ENCODE measurements at regions not wholly inside any gene's neighbourhood (a gene's known extent, or its start where the extent isn't known, plus 50 kb on each side); places are given as distances from the start of the nearest gene placed in this dataset.
"Not testable (repeated sequence)": the region's sequence is repeated elsewhere in the genome, so short reads cannot be mapped to it uniquely, and the experiment has no call there.

DNA sequence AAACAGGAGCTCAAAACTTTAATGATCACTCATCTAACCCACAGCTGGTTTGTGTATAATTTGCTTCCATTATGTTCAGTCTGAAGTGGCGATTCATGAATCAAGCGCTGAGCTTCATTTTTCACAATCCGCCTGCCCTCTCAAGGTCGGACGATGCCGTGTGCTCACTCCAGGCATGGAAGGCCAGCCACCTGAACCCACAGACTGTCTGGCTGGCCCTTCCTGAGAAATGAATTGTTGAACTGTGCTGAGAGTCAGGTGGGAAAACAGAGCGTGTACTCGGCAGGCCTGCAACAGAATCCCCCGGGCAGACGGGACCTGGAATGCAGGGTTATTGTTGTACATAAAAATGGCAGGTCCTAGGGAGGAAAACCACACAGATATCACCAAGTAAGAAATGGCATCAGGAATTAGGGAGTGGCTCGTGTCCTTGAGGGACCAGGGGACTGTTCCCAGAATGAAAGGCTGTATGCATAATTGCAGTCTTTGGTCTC, 375.7 kb downstream of the IRX2 start:
- no peak for DNase-seq

DNA sequence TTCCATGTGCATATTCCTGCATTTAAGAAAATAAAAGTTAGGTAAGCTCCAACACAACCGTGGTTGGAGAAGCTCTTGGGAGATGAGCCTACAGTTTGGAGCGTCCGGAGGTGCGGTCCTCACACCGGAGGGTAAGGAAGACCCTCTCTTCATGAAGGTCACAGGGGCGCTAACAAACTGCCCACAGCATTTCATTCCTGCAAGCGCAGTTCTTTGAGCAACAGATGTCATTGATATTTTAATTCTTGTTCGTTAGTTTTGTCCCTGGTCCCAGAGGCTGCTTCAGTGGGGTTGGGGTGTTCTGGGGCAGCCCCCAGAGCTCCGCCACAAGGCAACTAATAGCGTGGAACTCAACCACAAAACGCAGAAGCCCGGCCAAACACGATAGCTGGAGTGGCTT, 376.2 kb downstream of the IRX2 start:
- DNase-seq = no peak

DNA sequence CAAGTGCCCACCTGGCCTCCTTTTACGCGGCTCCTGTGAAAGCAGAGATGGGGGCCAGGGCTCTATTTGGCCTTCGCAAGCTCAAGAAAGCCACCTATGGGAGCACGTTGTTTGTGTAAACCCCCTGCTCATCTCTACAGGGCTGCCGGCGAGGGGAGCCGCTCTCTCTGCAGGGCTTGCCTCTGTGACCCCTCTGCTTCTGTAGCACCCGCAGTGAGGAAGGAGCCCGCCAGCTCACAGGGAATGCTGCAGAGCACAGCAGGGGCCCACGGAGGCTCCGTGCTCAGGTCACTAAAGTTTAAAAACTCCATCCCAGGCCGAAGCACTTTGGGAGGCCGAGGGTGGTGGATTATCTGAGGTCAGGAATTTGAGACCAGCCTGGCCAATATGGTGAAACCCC, 376.8 kb downstream of the IRX2 start:
- DNase-seq = no peak

DNA sequence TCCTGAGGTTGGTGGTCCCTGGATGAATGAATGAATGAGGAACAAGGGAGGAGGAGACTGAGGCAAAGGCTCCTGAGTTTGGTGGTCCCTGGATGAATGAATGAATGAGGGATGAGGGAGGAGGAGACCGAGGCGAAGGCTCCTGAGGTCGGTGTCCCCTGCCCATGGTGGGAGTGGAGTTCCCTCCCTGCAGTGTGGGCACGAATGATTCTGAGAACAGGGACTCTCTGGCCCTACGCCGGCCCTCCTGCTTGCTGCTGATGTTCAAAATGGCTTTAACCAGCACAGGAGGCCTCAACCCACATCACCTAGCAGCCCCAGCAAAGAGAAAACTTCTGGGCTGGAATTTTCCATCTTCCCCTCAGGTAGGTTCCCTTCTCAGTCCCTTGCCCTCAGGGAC, 377.8 kb downstream of the IRX2 start:
- no peak for DNase-seq

DNA sequence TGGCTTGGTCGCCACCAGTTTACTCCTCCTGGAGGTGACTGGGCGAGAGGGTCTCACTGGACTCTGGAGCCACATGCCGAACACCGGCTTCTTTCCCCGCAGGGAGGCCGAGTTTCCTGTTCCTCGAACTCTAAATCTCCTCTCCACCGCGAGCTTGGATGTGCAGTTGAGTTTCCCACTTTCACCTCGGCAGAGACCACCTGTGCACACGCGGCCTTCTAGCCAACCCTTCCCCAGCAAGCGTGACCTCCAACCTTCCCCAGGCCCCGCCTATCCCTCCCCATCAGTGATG, 380.1 kb downstream of the IRX2 start:
- no peak for DNase-seq

DNA sequence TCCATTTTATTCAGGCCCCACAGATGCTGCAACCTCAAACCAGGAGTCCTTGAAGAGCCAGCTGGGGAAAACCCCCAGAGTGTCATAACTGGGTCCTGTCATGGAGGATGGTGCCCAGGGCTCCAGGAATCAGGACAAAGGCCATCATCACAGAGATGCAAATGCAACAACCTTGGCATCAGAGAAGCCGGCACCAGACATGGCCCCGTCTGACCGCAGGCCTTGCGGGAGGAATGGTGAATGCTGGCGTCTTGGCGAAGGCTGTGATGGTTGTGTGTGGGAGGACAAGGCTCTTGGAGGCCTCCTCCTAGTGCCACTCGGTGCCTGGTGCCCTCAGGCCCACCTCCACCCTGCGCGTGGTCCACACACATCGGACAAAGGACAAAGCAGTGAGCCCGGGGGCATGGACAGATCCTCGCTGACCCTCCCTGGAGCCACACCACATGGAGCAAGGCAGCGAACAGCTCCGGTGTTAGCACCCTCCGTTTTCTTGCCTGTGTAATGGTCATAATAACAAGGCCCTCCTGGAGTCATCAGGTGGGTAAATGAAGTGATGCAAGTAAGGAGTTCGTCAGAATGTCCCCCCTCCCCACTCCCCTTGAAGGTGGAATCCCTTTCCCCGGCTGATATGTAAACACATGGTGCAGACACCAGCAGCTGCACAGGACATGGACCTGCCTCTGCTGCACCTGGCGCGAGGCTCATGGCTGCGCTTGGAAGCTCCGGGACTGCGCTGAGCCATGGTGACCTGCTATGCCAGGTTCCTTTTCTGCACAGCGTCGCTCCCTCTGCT, 380.7 kb downstream of the IRX2 start:
- no peak for DNase-seq

DNA sequence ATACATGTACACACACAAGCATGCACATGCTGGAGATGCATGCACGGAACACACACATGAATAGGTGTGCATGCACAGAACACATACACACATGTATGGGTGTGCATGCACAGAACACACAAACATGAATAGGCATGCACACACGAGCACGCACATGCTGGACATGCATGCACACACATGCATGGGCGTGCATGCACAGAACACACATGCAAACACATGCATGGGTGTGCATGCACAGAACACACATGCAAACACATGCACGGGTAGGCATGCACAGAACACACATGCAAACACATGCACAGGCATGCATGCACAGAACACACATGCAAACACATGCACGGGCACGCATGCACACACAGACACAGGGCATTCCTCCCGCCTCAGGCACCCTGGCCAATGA, 382.3 kb downstream of the IRX2 start:
- DNase-seq = no peak

DNA sequence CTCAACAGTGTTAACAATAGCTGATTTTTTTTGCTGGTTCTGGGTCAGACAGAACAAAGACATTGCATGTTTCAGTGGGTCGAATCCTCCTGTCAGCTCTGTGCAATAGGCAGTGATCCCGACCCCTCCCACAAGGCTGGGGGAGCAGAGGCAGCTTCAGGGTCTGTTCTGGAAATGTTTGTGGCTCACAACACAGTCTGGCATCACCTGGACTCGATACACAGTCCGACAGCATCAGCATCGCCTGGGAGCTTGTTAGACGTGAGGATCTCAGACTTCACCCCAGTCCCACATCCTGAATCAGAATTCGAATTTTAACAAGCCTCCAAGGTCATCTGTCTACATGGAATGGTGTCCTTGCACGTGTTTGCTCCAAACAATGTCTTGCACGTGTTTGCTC, 384.7 kb downstream of the IRX2 start:
- DNase-seq = no peak

DNA sequence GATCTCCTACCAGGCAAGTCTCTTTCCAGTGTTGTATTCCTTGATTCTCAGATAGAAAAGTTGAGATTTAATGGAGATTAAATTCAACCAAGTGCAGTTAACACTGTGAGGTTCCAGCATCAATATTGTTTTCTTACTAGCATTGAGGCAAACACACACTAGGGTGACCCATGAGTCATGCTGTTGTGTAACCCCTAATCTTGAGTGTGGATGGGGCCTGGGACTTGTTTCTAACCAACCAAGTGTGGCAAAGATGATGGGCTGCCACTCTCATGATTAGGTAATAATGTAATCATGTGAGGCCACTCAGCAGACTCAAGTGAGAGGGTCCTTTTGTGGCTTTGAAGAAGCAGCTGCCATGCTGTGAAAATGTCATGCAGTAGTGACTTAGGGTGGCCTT, 394.2 kb downstream of the IRX2 start:
- no peak for DNase-seq

DNA sequence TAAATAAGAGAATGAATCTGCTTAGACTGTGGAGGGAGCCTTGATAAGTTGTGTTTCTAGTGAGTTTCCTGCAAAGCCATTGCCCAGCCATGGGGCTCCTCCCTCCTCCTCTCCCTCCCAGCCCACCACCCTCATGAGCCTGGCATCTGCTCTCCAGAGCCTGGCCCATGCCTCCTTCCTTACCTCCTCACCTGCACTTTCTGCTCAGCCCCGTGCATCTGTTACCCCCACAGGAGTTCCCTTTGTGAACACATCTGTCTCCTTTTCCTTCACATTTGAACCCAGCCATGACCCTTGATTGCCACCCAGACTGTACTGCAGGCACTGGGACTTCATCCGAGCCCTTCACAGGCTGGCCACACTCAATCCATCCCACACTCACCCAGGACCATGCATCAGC, 395.6 kb downstream of the IRX2 start:
- DNase-seq = no peak

DNA sequence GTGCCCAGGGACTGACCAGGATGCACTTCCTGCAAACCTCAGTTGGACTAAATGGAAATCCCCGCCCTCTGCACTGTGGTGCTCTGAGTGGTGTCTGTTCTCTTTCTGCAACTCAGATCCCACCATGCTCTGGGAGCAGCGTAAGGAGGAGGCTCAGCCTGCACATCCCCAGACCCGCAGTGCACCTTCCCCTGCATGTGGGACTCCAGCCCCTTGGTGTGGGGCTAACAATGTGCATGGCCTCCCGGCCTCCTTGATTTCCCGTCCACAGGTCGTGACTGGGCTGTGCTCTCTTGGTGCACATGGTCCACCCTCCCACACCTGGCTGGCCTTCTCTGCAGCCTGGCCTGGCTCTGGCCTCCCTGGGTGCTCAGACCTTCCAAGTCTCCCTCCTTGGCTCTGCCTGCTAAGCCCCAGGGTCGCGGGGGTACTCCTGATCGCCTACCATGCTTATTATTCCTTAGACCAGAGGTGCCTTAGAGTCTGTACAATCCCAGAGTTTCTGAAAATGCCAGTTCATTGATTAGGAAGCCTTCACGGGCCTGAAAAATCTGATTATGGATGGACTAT, 397.5 kb downstream of the IRX2 start:
- no peak for DNase-seq

DNA sequence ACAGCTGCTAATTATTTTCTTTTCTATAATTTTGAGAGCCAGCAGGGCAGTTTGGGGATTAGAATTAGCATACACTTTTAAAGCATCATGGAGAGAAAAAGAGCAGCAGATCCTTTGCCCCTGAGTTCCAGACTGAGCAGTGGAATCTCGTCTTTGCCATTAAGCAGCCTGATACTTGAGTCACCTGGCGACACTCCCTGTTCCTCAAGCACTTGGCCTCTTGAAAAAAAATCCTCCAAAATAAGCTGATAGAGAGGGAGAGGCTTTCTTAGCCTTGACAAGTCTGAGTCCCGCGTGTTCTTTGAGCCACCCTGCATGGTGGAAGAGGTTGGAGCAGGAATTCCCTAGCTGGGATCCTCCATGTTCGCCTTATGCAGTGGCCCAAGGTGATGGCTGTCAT, 398.3 kb downstream of the IRX2 start:
- no peak for DNase-seq

DNA sequence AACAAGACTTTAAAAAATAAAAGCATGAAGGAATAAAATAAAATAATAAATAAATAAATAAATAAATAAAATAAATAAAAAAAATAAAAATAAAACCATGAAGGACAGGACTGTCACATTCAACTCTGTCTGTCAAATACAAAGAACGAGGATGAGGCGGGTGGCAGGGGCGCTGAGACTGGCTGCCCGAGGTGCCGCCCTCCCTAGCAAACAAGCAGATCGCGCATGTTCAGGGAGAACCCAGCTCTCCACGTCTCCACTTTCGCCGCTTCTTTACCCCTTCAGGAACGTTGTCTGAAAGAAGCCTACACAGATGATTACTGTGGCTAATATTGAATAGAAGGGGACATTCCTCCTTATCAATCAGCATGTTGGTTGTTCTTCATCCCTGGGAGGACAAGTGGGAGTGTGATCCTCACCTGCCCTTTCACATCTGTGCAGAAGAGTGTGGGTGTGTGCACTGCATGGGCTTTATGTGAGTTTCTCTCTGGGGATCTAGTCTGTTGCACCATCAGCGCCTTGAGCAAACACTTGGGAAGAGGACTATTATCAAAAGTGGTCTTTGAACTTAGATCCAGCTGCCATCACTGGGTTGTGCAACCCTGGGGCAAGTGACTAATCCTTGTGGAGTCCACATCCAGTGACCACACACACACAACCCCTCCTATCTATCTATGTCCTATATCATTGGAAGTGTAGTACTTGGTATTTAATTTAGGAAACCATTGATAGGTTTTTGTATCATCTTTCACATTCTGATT, 399.2 kb downstream of the IRX2 start:
- DNase-seq = no peak

DNA sequence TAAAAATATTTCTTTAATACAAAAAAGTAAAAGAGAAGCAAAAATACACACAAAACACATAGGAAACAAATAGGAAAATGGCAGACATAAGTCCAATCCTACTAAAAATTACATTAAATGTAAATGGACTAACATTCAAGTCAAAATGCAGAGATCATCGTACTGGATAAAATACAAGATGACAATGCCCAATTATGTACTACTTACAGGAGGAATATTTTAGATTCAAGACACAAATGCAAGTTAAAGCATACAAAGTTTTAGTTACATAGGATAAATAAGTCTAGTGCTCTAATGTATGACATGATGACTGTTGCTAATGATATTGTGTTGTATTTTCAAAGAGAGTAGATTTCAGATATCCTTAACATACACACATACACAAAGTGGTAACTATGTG, 401.7 kb downstream of the IRX2 start:
- not testable (repeated sequence) for DNase-seq

DNA sequence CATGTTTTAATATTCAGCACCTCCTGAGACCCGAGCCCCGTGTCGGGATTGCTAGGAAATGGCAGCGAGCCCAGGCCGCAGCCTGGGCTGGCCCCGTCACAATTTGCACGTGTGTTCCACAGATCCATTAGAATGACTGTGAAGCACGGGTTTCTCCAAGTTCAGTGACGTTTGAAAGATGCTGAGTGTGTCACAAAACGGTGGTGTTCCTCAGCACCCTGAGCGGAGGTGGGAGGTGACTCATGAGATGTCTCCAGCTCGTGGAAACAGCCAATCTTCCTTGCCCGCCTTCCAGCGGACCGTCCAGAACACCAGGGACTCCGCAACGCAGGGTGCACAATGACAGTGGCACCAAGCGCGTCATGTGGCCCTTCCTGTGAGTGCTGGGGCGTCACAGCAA, 412.8 kb downstream of the IRX2 start:
- no peak for DNase-seq

DNA sequence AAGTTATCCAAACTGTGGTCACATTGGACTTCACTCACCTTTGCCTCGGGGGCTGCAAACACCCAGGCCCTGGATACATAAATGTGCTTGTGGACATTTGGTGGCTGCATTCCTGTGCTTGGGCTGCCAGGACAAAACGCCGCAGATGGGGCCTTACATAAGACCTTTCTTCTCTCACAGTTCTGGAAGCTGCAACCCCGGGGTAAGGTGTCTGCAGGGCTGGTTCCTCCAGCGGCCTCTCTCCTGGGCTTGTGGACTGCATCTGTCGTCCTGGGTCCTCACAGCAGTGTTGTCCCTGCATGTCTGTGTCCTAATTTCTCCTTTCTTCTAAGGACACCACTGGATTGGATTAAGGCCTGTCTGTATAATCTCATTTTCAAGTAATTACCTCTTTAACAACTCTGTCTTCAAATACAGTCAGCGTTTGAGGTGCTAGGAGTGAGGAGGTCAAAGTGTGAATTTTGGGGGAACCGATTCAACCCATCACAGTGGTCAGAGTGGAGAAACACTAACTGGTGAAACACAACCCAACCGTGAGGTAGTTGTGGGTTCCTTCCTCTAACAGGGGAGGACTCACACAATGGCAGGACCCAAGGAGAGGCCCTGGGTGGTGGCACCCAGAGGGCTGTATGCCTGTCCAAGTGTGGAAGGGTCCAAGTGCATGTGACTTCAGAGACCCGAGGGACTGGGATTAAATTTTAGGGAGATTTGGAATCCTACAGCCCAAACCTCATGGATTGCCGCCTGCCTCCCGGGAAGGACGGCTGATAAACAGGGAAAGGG, 415.6 kb downstream of the IRX2 start:
- DNase-seq = no peak

DNA sequence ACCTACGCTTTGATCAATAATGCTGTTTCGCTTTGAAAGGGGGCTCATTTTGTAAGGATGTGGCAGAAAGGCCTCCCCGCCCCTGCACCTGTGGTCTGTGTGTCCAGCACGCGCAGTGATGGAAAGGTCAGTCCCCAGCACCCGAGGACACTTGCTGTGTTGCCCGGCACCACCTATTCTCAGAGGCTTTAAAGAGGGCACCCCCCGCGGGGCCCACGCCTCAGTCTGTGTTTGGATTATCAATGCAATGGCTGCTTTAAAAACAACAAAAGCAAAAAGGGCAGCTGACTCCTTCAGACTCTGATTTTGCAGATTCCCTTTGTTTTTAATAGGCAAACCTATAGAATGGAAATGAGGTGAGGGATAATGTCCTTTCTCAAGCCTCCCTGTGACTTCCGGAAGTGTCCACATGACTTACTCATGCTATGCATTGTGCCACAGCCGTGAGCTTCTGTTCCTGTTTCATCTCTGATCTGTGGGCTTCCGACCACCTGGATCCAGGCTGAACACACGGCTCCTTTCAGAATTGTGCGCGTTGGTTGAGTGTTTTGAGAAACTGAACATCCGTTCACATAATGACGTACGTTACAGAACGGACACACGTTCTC, 416.2 kb downstream of the IRX2 start:
- no peak for DNase-seq

DNA sequence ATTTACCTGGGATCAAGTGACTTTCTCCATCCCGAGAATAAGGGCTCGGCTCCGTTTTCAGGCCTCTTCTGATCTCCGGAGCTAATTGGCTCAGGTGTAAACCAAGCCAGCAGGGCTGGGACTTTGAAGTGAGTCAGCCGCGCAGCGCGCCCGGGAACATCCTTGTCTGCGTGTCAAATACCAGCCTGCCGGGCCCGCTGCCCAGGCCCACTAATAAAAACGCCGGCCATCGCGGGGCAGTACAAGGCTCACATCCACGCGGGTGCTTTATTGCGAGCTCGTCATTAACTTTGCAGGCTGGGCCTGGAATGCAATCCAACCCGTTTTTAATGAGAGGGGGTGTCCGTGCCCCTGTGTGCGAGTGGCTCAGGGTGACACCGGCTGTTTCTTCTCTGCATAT, 416.8 kb downstream of the IRX2 start:
- DNase-seq = no peak

DNA sequence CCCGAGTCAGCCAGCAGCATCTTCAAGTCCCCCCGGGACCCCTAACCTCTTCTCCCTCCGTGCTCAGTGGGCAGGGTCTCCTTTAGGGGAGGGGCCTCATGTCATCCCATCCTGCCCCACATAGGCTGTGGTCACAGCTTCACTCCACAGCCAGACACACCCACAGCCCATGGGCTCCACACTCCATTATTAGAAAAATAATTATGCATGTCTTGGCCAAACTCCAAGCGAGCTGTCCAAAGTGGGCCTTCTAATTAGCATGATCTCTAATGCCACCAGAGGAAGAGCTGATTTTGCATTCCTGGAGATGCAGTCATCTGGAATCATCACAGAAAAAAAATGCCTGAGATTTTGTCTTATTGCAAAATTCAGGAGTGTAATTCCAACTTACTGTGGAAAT, 418.2 kb downstream of the IRX2 start:
- DNase-seq = no peak

DNA sequence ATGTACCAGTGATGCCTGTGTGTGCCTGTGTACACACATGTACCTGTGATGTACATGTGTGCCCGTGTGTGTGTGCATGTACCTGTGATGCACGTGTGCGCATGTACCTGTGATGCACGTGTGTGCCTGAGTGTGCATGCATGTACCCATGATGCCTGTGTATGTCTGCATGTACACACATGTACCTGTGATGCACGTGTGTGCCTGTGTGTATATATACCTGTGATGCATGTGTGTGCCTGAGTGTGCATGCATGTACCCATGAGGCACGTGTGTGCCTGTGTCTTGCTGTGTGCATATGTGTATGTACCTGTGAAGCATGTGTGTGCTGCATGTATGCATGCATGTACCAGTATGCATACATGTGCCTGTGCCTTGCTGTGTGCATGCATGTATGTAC, 419.0 kb downstream of the IRX2 start:
- DNase-seq = no peak

DNA sequence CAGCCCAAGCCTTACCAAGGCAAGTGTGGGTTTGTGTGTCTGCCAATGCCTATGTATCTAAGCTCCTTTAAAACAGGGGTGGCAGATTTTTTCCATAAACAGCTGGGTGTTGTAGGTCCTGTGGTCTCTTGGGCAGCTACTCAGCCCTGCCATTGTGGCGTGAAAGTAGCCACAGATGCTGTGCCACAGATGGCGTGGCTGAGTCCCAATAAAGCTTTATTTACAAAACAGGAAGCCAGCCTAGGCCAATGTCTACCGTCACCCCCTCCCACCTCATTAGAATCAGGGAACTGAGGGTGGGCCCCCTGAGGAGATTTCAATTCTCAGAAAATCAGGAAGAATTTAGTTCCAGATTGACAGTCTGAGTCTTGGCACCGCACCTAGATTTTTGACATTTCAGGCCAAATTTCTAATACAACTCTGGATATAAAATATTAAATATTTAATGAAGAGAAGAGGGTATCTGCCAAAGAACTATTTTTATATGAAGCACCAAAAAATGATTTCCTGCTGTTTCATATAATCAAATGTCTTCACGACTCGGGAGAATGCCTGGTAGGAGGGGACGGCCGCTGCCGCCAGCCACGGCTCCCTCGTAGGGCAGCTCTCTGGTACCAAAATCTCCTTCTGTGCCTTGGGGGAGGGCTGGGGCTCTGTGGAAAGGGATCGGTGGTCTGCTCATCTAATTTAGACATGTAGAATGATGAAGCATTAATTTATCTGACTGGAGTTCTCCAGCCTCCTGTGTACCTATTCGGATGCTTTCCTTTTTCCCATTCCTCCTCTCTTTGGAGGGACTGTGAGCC, 420.9 kb downstream of the IRX2 start:
- DNase-seq = no peak

DNA sequence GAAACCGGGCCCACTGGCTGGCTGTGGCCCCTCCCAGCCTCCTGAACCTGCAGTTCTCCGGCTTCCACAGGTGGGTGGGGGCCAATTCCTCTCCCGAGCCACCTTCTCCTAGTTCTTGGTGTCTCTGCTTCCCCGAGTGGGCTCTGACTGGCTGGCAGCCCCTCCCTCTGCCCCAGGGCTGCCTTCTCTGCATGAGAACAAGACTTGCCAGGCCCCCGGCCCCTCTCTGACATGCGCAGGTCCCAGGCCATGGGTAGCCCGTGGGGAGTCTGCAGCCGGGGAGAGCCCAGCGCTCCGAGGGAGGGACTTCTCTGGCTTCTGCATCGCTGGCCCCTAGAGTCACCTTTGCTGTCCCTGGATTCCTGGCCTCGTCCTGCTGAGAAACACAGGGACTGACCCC, 421.7 kb downstream of the IRX2 start:
- no peak for DNase-seq

All from NCI-H510A (cell line).